ENCODE measurements at regions not wholly inside any gene's neighbourhood (a gene's known extent, or its start where the extent isn't known, plus 50 kb on each side); places are given as distances from the start of the nearest gene placed in this dataset.

- H3K27me3 ChIP-seq: peaks cover 0 to 9% (median 0%) of the 10 kb centered on the region in 4 donors
- no peaks in the 10 kb centered on the region for H3K4me1 ChIP-seq
- no peak for TF ChIP-seq CTCF (IDR thresholded peaks at IDR 0.05)
- ATAC-seq (no peak), DNase-seq (no peak), FAIRE-seq (no peak)
- no peak overlapping the region for H3K4me3 ChIP-seq
- no peak overlapping the region for H3K27ac ChIP-seq
- H3K36me3 ChIP-seq: no peaks in the 10 kb centered on the region
- no peaks in the 10 kb centered on the region for H3K9me3 ChIP-seq
- intact Hi-C loops (cut with DNase I): no loop called here
- 47 to 61% methylated on average over 6 of the region's 6 CpGs for WGBS, 2 donors
Measured at GRCh38 chr5:2332521-2332920, 419.0 kb downstream of the IRX2 start.

GRCh38 chr5:2330325-2331130, 420.9 kb downstream of the IRX2 start:
- peaks cover 0 to 9% (median 0%) of the 10 kb centered on the region in 4 donors for H3K27me3 ChIP-seq
- H3K36me3 ChIP-seq: no peaks in the 10 kb centered on the region
- no peaks in the 10 kb centered on the region for H3K4me1 ChIP-seq
- H3K9me3 ChIP-seq: no peaks in the 10 kb centered on the region
- ATAC-seq (no peak), FAIRE-seq (no peak), DNase-seq (no peak)
- intact Hi-C loops (cut with DNase I): no loop called here
- WGBS, 2 donors: 76 to 87% methylated on average over 13 of the region's 13 CpGs
- H3K4me3 ChIP-seq: no peak overlapping the region
- no peak overlapping the region for H3K27ac ChIP-seq
- no peak for TF ChIP-seq CTCF (IDR thresholded peaks at IDR 0.05)

GRCh38 chr5:2329741-2330140, 421.7 kb downstream of the IRX2 start:
- no peak overlapping the region for H3K4me3 ChIP-seq
- peaks cover 0 to 9% (median 0%) of the 10 kb centered on the region in 4 donors for H3K27me3 ChIP-seq
- no peaks in the 10 kb centered on the region for H3K4me1 ChIP-seq
- WGBS, 2 donors: 62 to 75% methylated on average over 12 of the region's 12 CpGs
- no peak for TF ChIP-seq CTCF (IDR thresholded peaks at IDR 0.05)
- intact Hi-C loops (cut with DNase I): no loop called here
- H3K36me3 ChIP-seq: no peaks in the 10 kb centered on the region
- ATAC-seq (no peak), FAIRE-seq (no peak), DNase-seq (no peak)
- H3K27ac ChIP-seq: no peak overlapping the region
- H3K9me3 ChIP-seq: no peaks in the 10 kb centered on the region

GRCh38 chr5:2326601-2327000, 424.9 kb downstream of the IRX2 start:
- DNase-seq (no peak), ATAC-seq (no peak), FAIRE-seq (no peak)
- no peak for TF ChIP-seq CTCF (IDR thresholded peaks at IDR 0.05)
- Histone ChIP-seq H3K9me3 (no peaks in the 10 kb centered on the region), H3K4me1 (no peaks in the 10 kb centered on the region), H3K27ac (no peak overlapping the region), H3K4me3 (no peak overlapping the region), H3K36me3 (no peaks in the 10 kb centered on the region), H3K27me3 (no peaks in the 10 kb centered on the region)
- intact Hi-C loops (cut with DNase I): no loop called here
- WGBS, 2 donors: 40 to 57% methylated on average over 1 of the region's 1 CpG

GRCh38 chr5:2324788-2325187, 426.7 kb downstream of the IRX2 start:
- H3K4me1 ChIP-seq: no peaks in the 10 kb centered on the region
- H3K4me3 ChIP-seq: no peak overlapping the region
- DNase-seq (no peak), FAIRE-seq (no peak), ATAC-seq (no peak)
- no peaks in the 10 kb centered on the region for H3K9me3 ChIP-seq
- H3K27me3 ChIP-seq: no peaks in the 10 kb centered on the region
- 61 to 71% methylated on average over 11 of the region's 11 CpGs for WGBS, 2 donors
- TF ChIP-seq CTCF (IDR thresholded peaks at IDR 0.05): no peak
- H3K27ac ChIP-seq: no peak overlapping the region
- intact Hi-C loops (cut with DNase I): no loop called here
- H3K36me3 ChIP-seq: no peaks in the 10 kb centered on the region
